ENCODE measurements at regions not wholly inside any gene's neighbourhood (a gene's known extent, or its start where the extent isn't known, plus 50 kb on each side); places are given as distances from the start of the nearest gene placed in this dataset.

DNA sequence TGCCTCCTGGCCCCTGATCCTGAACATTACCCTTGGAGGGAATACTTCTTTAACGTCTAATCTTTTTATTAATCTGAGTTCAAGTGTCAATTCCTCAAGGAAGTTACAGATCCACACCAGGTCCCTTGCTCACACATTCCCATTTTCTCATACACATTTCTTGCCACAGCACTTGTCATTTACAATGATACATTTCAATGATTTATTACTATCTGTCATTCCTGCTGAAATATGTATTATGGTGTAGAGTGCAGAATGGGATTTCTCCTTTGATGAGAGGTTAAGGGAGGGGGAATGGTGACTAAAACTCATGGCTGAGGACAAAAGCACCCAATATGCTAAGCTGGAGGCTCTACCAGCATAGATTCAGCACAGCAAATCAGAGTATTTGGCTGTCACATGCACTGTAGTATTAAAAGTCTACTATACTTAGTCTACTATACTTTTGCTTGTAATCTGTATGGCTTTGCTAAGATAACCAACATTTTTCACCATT, 982.5 kb downstream of the TTLL7 start:
- TF ChIP-seq, protein P1, sequence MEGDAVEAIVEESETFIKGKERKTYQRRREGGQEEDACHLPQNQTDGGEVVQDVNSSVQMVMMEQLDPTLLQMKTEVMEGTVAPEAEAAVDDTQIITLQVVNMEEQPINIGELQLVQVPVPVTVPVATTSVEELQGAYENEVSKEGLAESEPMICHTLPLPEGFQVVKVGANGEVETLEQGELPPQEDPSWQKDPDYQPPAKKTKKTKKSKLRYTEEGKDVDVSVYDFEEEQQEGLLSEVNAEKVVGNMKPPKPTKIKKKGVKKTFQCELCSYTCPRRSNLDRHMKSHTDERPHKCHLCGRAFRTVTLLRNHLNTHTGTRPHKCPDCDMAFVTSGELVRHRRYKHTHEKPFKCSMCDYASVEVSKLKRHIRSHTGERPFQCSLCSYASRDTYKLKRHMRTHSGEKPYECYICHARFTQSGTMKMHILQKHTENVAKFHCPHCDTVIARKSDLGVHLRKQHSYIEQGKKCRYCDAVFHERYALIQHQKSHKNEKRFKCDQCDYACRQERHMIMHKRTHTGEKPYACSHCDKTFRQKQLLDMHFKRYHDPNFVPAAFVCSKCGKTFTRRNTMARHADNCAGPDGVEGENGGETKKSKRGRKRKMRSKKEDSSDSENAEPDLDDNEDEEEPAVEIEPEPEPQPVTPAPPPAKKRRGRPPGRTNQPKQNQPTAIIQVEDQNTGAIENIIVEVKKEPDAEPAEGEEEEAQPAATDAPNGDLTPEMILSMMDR (IDR thresholded peaks at IDR 0.05): no peak
- no peak for TF ChIP-seq POLR2A (IDR thresholded peaks at IDR 0.05)

Measured in adrenal gland (tissue), 5 donors.